ENCODE measurements at regions not wholly inside any gene's neighbourhood (a gene's known extent, or its start where the extent isn't known, plus 50 kb on each side); places are given as distances from the start of the nearest gene placed in this dataset.

GRCh38 chr10:57983281-57983791 lies 284.4 kb downstream of the IPMK start:
- Histone ChIP-seq H3K27ac (no peak overlapping the region), H3K4me3 (no peak overlapping the region), H3K4me1 (no peaks in the 10 kb centered on the region), H3K9me3 (no peaks in the 10 kb centered on the region), H3K36me3 (no peaks in the 10 kb centered on the region), H3K27me3 (no peaks in the 10 kb centered on the region)
- DNase-seq: no peak
- intact Hi-C loops (cut with DNase I): no loop called here
- TF ChIP-seq EP300 (IDR thresholded peaks at IDR 0.05): no peak
- no peak for TF ChIP-seq POLR2A (IDR thresholded peaks at IDR 0.05)
- no peak for TF ChIP-seq POLR2AphosphoS5 (IDR thresholded peaks at IDR 0.05)
- TF ChIP-seq CTCF (IDR thresholded peaks at IDR 0.05): no peak
- 17 to 31% methylated on average over 3 of the region's 3 CpGs for WGBS, 2 donors

- H3K4me1 ChIP-seq: no peaks in the 10 kb centered on the region
- WGBS, 2 donors: 52 to 63% methylated on average over 3 of the region's 3 CpGs
- H3K27me3 ChIP-seq: no peaks in the 10 kb centered on the region
- TF ChIP-seq CTCF (IDR thresholded peaks at IDR 0.05) (no peak), POLR2A (IDR thresholded peaks at IDR 0.05) (no peak), POLR2AphosphoS5 (IDR thresholded peaks at IDR 0.05) (no peak), EP300 (IDR thresholded peaks at IDR 0.05) (no peak)
- intact Hi-C loops (cut with DNase I): no loop called here
- H3K36me3 ChIP-seq: no peaks in the 10 kb centered on the region
- no peak overlapping the region for H3K27ac ChIP-seq
- no peak for DNase-seq
- H3K4me3 ChIP-seq: no peak overlapping the region
- no peaks in the 10 kb centered on the region for H3K9me3 ChIP-seq
Observed at GRCh38 chr10:57982091-57982490, 285.6 kb downstream of the IPMK start.

- Histone ChIP-seq H3K27me3 (no peaks in the 10 kb centered on the region), H3K4me3 (no peak overlapping the region), H3K4me1 (no peaks in the 10 kb centered on the region), H3K36me3 (no peaks in the 10 kb centered on the region), H3K27ac (no peak overlapping the region), H3K9me3 (no peaks in the 10 kb centered on the region)
- DNase-seq: no peak
- WGBS, 2 donors: 88 to 95% methylated on average over 2 of the region's 2 CpGs
- TF ChIP-seq EP300 (IDR thresholded peaks at IDR 0.05): no peak
- no peak for TF ChIP-seq CTCF (IDR thresholded peaks at IDR 0.05)
- no peak for TF ChIP-seq POLR2AphosphoS5 (IDR thresholded peaks at IDR 0.05)
- intact Hi-C loops (cut with DNase I): no loop called here
Observed at GRCh38 chr10:57979956-57980355, 287.7 kb downstream of the IPMK start.

- no peaks in the 10 kb centered on the region for H3K4me1 ChIP-seq
- no peak overlapping the region for H3K4me3 ChIP-seq
- no peaks in the 10 kb centered on the region for H3K9me3 ChIP-seq
- H3K27me3 ChIP-seq: no peaks in the 10 kb centered on the region
- H3K27ac ChIP-seq: no peak overlapping the region
- whole genome bisulfite sequencing, 2 donors: 83 to 90% methylated on average over 4 of the region's 4 CpGs
- no peak for TF ChIP-seq CTCF (IDR thresholded peaks at IDR 0.05)
- no peak for TF ChIP-seq EP300 (IDR thresholded peaks at IDR 0.05)
- TF ChIP-seq POLR2AphosphoS5 (IDR thresholded peaks at IDR 0.05): no peak
- TF ChIP-seq POLR2A (IDR thresholded peaks at IDR 0.05): no peak
- DNase-seq: no peak
- H3K36me3 ChIP-seq: no peaks in the 10 kb centered on the region
- intact Hi-C loops (cut with DNase I): no loop called here
Observed at GRCh38 chr10:57979491-57979890, 288.2 kb downstream of the IPMK start.

GRCh38 chr10:57977262-57977661 lies 290.4 kb downstream of the IPMK start:
- H3K9me3 ChIP-seq: no peaks in the 10 kb centered on the region
- no peaks in the 10 kb centered on the region for H3K27me3 ChIP-seq
- no peak overlapping the region for H3K27ac ChIP-seq
- no peak overlapping the region for H3K4me3 ChIP-seq
- 16 to 72% methylated on average over 1 of the region's 1 CpG for WGBS, 2 donors
- no peak for TF ChIP-seq CTCF (IDR thresholded peaks at IDR 0.05)
- H3K4me1 ChIP-seq: no peaks in the 10 kb centered on the region
- no peaks in the 10 kb centered on the region for H3K36me3 ChIP-seq
- intact Hi-C loops (cut with DNase I): no loop called here
- no peak for DNase-seq

All from sigmoid colon (tissue), 6 donors.